ENCODE measurements at regions not wholly inside any gene's neighbourhood (a gene's known extent, or its start where the extent isn't known, plus 50 kb on each side); places are given as distances from the start of the nearest gene placed in this dataset.

GRCh38 chr10:131015271-131015670, 296.2 kb downstream of the TCERG1L start:
- no peak for DNase-seq

GRCh38 chr10:131016556-131016955, 295.0 kb downstream of the TCERG1L start:
- no peak for DNase-seq

- no peak for DNase-seq
These were observed 293.8 kb downstream of the TCERG1L start for GRCh38 chr10:131017566-131018285.

- no peak for DNase-seq
These were observed 292.5 kb downstream of the TCERG1L start for GRCh38 chr10:131018886-131019500.

GRCh38 chr10:131019696-131020095, 291.8 kb downstream of the TCERG1L start:
- no peak for DNase-seq

- no peak for DNase-seq
These were observed 290.7 kb downstream of the TCERG1L start for GRCh38 chr10:131020775-131021174.

GRCh38 chr10:131021246-131021895, 290.1 kb downstream of the TCERG1L start:
- no peak for DNase-seq

GRCh38 chr10:131021969-131022368, 289.6 kb downstream of the TCERG1L start:
- DNase-seq = no peak

GRCh38 chr10:131022369-131022768, 289.2 kb downstream of the TCERG1L start:
- DNase-seq = no peak

GRCh38 chr10:131022981-131023380, 288.5 kb downstream of the TCERG1L start:
- no peak for DNase-seq

- DNase-seq = no peak
These were observed 287.0 kb downstream of the TCERG1L start for GRCh38 chr10:131024259-131025131.

- DNase-seq = no peak
These were observed 286.2 kb downstream of the TCERG1L start for GRCh38 chr10:131025333-131025732.

- DNase-seq = no peak
These were observed 284.3 kb downstream of the TCERG1L start for GRCh38 chr10:131027256-131027655.

- no peak for DNase-seq
These were observed 280.2 kb downstream of the TCERG1L start for GRCh38 chr10:131031346-131031745.

- no peak for DNase-seq
These were observed 279.0 kb downstream of the TCERG1L start for GRCh38 chr10:131032329-131033165.

GRCh38 chr10:131033166-131034085, 278.1 kb downstream of the TCERG1L start:
- DNase-seq = no peak

GRCh38 chr10:131034451-131034850, 277.1 kb downstream of the TCERG1L start:
- no peak for DNase-seq

GRCh38 chr10:131035779-131036178, 275.7 kb downstream of the TCERG1L start:
- no peak for DNase-seq

- DNase-seq = no peak
These were observed 273.5 kb downstream of the TCERG1L start for GRCh38 chr10:131038056-131038455.

- no peak for DNase-seq
These were observed 270.5 kb downstream of the TCERG1L start for GRCh38 chr10:131041031-131041430.

GRCh38 chr10:131041441-131041840, 270.1 kb downstream of the TCERG1L start:
- DNase-seq = no peak
